ENCODE measurements at regions not wholly inside any gene's neighbourhood (a gene's known extent, or its start where the extent isn't known, plus 50 kb on each side); places are given as distances from the start of the nearest gene placed in this dataset.

DNA sequence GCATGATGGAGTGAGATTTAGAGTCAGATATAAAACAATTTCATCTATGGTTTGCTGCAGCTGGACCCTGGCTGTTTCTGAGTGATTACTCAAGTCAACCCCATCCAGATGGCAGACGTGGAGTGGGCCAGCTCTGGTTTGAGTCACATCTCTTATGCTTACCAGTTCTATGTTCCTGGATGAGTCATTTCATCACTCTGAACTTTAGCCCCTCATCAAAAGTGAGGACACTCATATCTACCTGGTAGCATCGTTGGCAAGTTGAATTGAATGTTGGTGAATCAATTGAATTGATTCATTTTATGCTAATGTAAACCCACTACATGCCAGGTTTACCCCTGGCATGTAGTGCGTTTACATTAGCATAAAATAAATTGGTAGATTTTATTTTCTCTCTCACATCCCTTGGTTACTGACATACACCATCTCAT is 176.4 kb downstream of the FGF18 start:
- H3K4me3 ChIP-seq (ENCODE audit: low read depth in 1 of 2, low read length in 1 of 2): no peak overlapping the region

GRCh38 chr5:171596391-171596878 is 177.0 kb downstream of the FGF18 start:
- H3K4me3 ChIP-seq (ENCODE audit: low read depth in 1 of 2, low read length in 1 of 2): no peak overlapping the region
- H3K9me3 ChIP-seq: no peaks in the 10 kb centered on the region
- TF ChIP-seq, protein P1, sequence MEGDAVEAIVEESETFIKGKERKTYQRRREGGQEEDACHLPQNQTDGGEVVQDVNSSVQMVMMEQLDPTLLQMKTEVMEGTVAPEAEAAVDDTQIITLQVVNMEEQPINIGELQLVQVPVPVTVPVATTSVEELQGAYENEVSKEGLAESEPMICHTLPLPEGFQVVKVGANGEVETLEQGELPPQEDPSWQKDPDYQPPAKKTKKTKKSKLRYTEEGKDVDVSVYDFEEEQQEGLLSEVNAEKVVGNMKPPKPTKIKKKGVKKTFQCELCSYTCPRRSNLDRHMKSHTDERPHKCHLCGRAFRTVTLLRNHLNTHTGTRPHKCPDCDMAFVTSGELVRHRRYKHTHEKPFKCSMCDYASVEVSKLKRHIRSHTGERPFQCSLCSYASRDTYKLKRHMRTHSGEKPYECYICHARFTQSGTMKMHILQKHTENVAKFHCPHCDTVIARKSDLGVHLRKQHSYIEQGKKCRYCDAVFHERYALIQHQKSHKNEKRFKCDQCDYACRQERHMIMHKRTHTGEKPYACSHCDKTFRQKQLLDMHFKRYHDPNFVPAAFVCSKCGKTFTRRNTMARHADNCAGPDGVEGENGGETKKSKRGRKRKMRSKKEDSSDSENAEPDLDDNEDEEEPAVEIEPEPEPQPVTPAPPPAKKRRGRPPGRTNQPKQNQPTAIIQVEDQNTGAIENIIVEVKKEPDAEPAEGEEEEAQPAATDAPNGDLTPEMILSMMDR (IDR thresholded peaks at IDR 0.05): no peak
- H3K27me3 ChIP-seq: no peaks in the 10 kb centered on the region
- H3K36me3 ChIP-seq: no peaks in the 10 kb centered on the region
- H3K27ac ChIP-seq: no peak overlapping the region
- H3K4me1 ChIP-seq (ENCODE audit: control insufficient read depth in 1 of 2, insufficient read depth in 1 of 2, low read depth in 1 of 2, low read length in 1 of 2): peaks cover 17 to 20% of the 10 kb centered on the region in 2 experiments

More for the DNA sequence above, 176.4 kb downstream of the FGF18 start:
- TF ChIP-seq, protein P1 (IDR thresholded peaks at IDR 0.05): no peak
- Histone ChIP-seq H3K36me3 (no peaks in the 10 kb centered on the region), H3K9me3 (no peaks in the 10 kb centered on the region), H3K4me1 (ENCODE audit: control insufficient read depth in 1 of 2, insufficient read depth in 1 of 2, low read depth in 1 of 2, low read length in 1 of 2) (peaks cover 12 to 13% of the 10 kb centered on the region in 2 experiments), H3K27me3 (no peaks in the 10 kb centered on the region), H3K27ac (no peak overlapping the region)

- Histone ChIP-seq H3K27me3 (no peaks in the 10 kb centered on the region), H3K9me3 (no peaks in the 10 kb centered on the region), H3K36me3 (no peaks in the 10 kb centered on the region), H3K4me1 (ENCODE audit: control insufficient read depth in 1 of 2, insufficient read depth in 1 of 2, low read depth in 1 of 2, low read length in 1 of 2) (peaks cover 32 to 36% of the 10 kb centered on the region in 2 experiments), H3K27ac (no peak overlapping the region), H3K4me3 (ENCODE audit: low read depth in 1 of 2, low read length in 1 of 2) (no peak overlapping the region)
- TF ChIP-seq, protein P1 (IDR thresholded peaks at IDR 0.05): no peak
These were observed 178.6 kb downstream of the FGF18 start for GRCh38 chr5:171597946-171598640.

DNA sequence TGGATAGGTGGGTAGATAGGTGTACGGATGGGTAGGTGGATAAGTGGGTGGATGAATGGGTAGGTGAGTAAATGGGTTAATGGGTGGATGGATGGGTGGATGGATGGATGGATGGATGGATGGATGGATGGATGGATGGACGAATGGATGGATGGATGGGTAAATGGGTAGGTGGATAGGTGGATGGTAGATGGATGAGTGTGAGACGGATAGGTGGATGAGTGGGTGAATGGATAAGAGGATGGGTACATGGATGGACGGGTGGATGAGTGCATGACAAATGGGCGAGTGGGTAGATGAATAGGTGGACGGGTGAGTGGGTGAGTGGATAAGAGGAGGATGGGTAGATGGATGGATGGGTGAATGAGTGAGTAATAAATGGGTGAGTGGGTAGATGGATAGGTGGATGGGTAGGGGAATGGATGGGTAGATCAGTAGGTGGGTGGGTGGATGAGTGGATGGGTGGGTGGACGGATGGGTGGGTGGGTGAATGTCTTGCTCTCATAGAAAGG is 179.2 kb downstream of the FGF18 start:
- H3K4me3 ChIP-seq (ENCODE audit: low read depth in 1 of 2, low read length in 1 of 2): no peak overlapping the region
- H3K27ac ChIP-seq: no peak overlapping the region
- peaks cover 32 to 39% of the 10 kb centered on the region in 2 experiments for H3K4me1 ChIP-seq (ENCODE audit: control insufficient read depth in 1 of 2, insufficient read depth in 1 of 2, low read depth in 1 of 2, low read length in 1 of 2)
- H3K9me3 ChIP-seq: no peaks in the 10 kb centered on the region
- no peaks in the 10 kb centered on the region for H3K27me3 ChIP-seq
- TF ChIP-seq, protein P1 (IDR thresholded peaks at IDR 0.05): no peak
- no peaks in the 10 kb centered on the region for H3K36me3 ChIP-seq

DNA sequence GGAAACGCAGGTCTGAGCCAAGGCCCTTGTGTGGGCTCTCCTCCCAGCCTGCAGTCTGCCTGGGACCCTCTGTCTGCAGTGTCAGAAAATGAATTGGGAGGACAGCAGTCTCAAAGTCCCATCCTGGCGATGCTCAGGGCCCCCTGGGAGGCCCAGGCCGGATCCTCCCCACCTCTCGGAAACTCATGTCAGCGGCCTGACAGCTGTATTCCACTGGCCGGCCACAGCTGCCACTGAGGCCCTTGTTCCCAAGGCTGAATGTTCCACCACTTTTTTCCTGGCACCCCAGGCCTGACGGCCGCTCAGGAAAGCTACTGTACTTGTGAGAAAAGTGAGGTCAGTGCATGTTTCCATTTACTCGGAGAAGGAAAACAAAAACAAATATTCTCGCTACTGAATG is 180.0 kb downstream of the FGF18 start:
- peaks cover 32 to 39% of the 10 kb centered on the region in 2 experiments for H3K4me1 ChIP-seq (ENCODE audit: control insufficient read depth in 1 of 2, insufficient read depth in 1 of 2, low read depth in 1 of 2, low read length in 1 of 2)
- TF ChIP-seq, protein P1 (IDR thresholded peaks at IDR 0.05): no peak
- no peaks in the 10 kb centered on the region for H3K27me3 ChIP-seq
- no peak overlapping the region for H3K4me3 ChIP-seq (ENCODE audit: low read depth in 1 of 2, low read length in 1 of 2)
- peak overlapping the region; percentile 92 for H3K27ac ChIP-seq
- no peaks in the 10 kb centered on the region for H3K9me3 ChIP-seq
- no peaks in the 10 kb centered on the region for H3K36me3 ChIP-seq
